Mesodermal cell (in vitro differentiated cells): ENCODE measurements at regions not wholly inside any gene's neighbourhood (a gene's known extent, or its start where the extent isn't known, plus 50 kb on each side); places are given as distances from the start of the nearest gene placed in this dataset.

Experiments used
- H3K27ac ChIP-seq: 2 replicates; pipeline ENCODE4 v1.7.0; 2013; ENCODE audit warnings: mild to moderate bottlenecking, low read depth, low read length, moderate library complexity; ENCODE audit not compliant: severe bottlenecking
- H3K36me3 ChIP-seq: 2 replicates; pipeline ENCODE4 v1.7.1; 2013; ENCODE audit warnings: mild to moderate bottlenecking, low read length, moderate library complexity; ENCODE audit not compliant: control insufficient read depth, insufficient read depth
- H3K4me1 ChIP-seq: one replicate; pipeline ENCODE4 v1.7.1; 2013; ENCODE audit warnings: mild to moderate bottlenecking, low read length; ENCODE audit not compliant: insufficient read depth, control insufficient read depth, poor library complexity, severe bottlenecking
- H3K4me3 ChIP-seq: 2 replicates; pipeline ENCODE4 v1.7.0; 2013; ENCODE audit warnings: low read length, control low read depth, mild to moderate bottlenecking; ENCODE audit not compliant: insufficient read depth, poor library complexity, severe bottlenecking; ENCODE audit errors: extremely low read depth
- H3K9me3 ChIP-seq: 2 replicates; pipeline ENCODE4 v1.7.1; 2013; ENCODE audit warnings: mild to moderate bottlenecking, low read length, moderate library complexity; ENCODE audit not compliant: control insufficient read depth
- WGBS, 2 experiments: methylation state at CpG; one replicate each; pipeline ENCODE4 v1.1.5; 2013; ENCODE audit warnings: missing lambda C conversion rate in 2 of 2; ENCODE audit not compliant: insufficient coverage in 2 of 2; 5-methylcytosine and 5-hydroxymethylcytosine counted together

- H3K9me3 ChIP-seq, result no peaks in the 10 kb centered on the region
- no peaks in the 10 kb centered on the region for H3K36me3 ChIP-seq
- H3K27ac ChIP-seq, result no peak overlapping the region
- WGBS, 2 experiments, result 89 to 95% methylated on average over 7 to 8 of the region's 8 CpGs
- H3K4me1 ChIP-seq, result no peaks in the 10 kb centered on the region
- no peak overlapping the region for H3K4me3 ChIP-seq
These were observed 1005.6 kb downstream of the CDH8 start for GRCh38 chr16:61030616-61031015.

GRCh38 chr16:61024180-61024900 lies 1011.9 kb downstream of the CDH8 start:
- no peaks in the 10 kb centered on the region for H3K9me3 ChIP-seq
- no peaks in the 10 kb centered on the region for H3K36me3 ChIP-seq
- no peak overlapping the region for H3K27ac ChIP-seq
- no peak overlapping the region for H3K4me3 ChIP-seq
- WGBS, 2 experiments, result 80 to 82% methylated on average over 1 to 2 of the region's 3 CpGs
- no peaks in the 10 kb centered on the region for H3K4me1 ChIP-seq

GRCh38 chr16:61014869-61015268 lies 1021.4 kb downstream of the CDH8 start:
- 78 to 90% methylated on average over 2 to 4 of the region's 6 CpGs for WGBS, 2 experiments
- H3K9me3 ChIP-seq, result no peaks in the 10 kb centered on the region
- H3K36me3 ChIP-seq, result no peaks in the 10 kb centered on the region
- H3K4me3 ChIP-seq, result no peak overlapping the region
- H3K27ac ChIP-seq, result no peak overlapping the region
- H3K4me1 ChIP-seq, result no peaks in the 10 kb centered on the region

GRCh38 chr16:61007694-61008093 lies 1028.5 kb downstream of the CDH8 start:
- no peak overlapping the region for H3K4me3 ChIP-seq
- H3K27ac ChIP-seq, result no peak overlapping the region
- no peaks in the 10 kb centered on the region for H3K4me1 ChIP-seq
- H3K9me3 ChIP-seq, result no peaks in the 10 kb centered on the region
- WGBS, 2 experiments, result 80 to 84% methylated on average over 5 to 7 of the region's 8 CpGs
- no peaks in the 10 kb centered on the region for H3K36me3 ChIP-seq

GRCh38 chr16:61005952-61006351 lies 1030.3 kb downstream of the CDH8 start:
- H3K27ac ChIP-seq, result no peak overlapping the region
- H3K4me1 ChIP-seq, result no peaks in the 10 kb centered on the region
- H3K9me3 ChIP-seq, result no peaks in the 10 kb centered on the region
- H3K4me3 ChIP-seq, result no peak overlapping the region
- no peaks in the 10 kb centered on the region for H3K36me3 ChIP-seq
- 69 to 100% methylated on average over 2 of the region's 2 CpGs for WGBS, 2 experiments

GRCh38 chr16:61002479-61003204 lies 1033.6 kb downstream of the CDH8 start:
- no peak overlapping the region for H3K4me3 ChIP-seq
- no peaks in the 10 kb centered on the region for H3K9me3 ChIP-seq
- no peak overlapping the region for H3K27ac ChIP-seq
- no peaks in the 10 kb centered on the region for H3K4me1 ChIP-seq
- no peaks in the 10 kb centered on the region for H3K36me3 ChIP-seq
- WGBS, 2 experiments, result no CpG with 5 or more reads among the region's 4 CpGs

GRCh38 chr16:60991886-60992285 lies 1044.4 kb downstream of the CDH8 start:
- no peaks in the 10 kb centered on the region for H3K4me1 ChIP-seq
- no peaks in the 10 kb centered on the region for H3K36me3 ChIP-seq
- H3K9me3 ChIP-seq, result no peaks in the 10 kb centered on the region
- H3K27ac ChIP-seq, result no peak overlapping the region
- H3K4me3 ChIP-seq, result no peak overlapping the region

GRCh38 chr16:60989592-60989991 lies 1046.6 kb downstream of the CDH8 start:
- Histone ChIP-seq H3K9me3 (no peaks in the 10 kb centered on the region), H3K4me3 (no peak overlapping the region)
- no CpG with 5 or more reads among the region's 5 CpGs for WGBS, 2 experiments

GRCh38 chr16:60979119-60979518 lies 1057.1 kb downstream of the CDH8 start:
- WGBS, 2 experiments, result 91 to 100% methylated on average over 1 to 2 of the region's 2 CpGs
- H3K4me1 ChIP-seq, result no peaks in the 10 kb centered on the region
- H3K4me3 ChIP-seq, result no peak overlapping the region
- no peak overlapping the region for H3K27ac ChIP-seq
- H3K36me3 ChIP-seq, result no peaks in the 10 kb centered on the region
- H3K9me3 ChIP-seq, result no peaks in the 10 kb centered on the region

More at GRCh38 chr16:60989592-60989991, 1046.6 kb downstream of the CDH8 start:
- H3K4me1 ChIP-seq, result no peaks in the 10 kb centered on the region
- H3K27ac ChIP-seq, result no peak overlapping the region
- H3K36me3 ChIP-seq, result no peaks in the 10 kb centered on the region

GRCh38 chr16:60949800-60950199 lies 1086.4 kb downstream of the CDH8 start:
- no peak overlapping the region for H3K4me3 ChIP-seq
- H3K9me3 ChIP-seq, result no peaks in the 10 kb centered on the region
- WGBS, 2 experiments, result 87% methylated on average over 3 of the region's 5 CpGs; no CpG with 5 or more reads in 1 of the 2 experiments
- H3K36me3 ChIP-seq, result no peaks in the 10 kb centered on the region
- H3K27ac ChIP-seq, result no peak overlapping the region
- no peaks in the 10 kb centered on the region for H3K4me1 ChIP-seq

- no peak overlapping the region for H3K4me3 ChIP-seq
- no peaks in the 10 kb centered on the region for H3K4me1 ChIP-seq
- H3K36me3 ChIP-seq, result no peaks in the 10 kb centered on the region
- no peak overlapping the region for H3K27ac ChIP-seq
- no peaks in the 10 kb centered on the region for H3K9me3 ChIP-seq
- WGBS, 2 experiments, result no CpG with 5 or more reads among the region's 2 CpGs
These were observed 1091.0 kb downstream of the CDH8 start for GRCh38 chr16:60945225-60945624.
